Panc1 (cell line): ENCODE measurements at regions not wholly inside any gene's neighbourhood (a gene's known extent, or its start where the extent isn't known, plus 50 kb on each side); places are given as distances from the start of the nearest gene placed in this dataset.

Experiments used
- ATAC-seq: fragments of 200-7000 bp; cut with Tn5 transposase; 2 replicates; pipeline ENCODE4 v1.9.1; 2020; ENCODE audit warnings: mild to moderate bottlenecking, moderate library complexity
- BruUV-seq: library from RNA; stranded (reverse); fragments of 400-500 nt; replicated peaks from 2 replicates; lab custom pipeline; 2021; lab: Mats Ljungman, UMichigan
- CTCF ChIA-PET: fragments of 300-600 bp; sonication (Branson Sonifier 250); formaldehyde crosslinking; loops from one replicate; lab custom pipeline; 2022; ENCODE audit warnings: antibody characterized with exemption; lab: Charles Lee
- POLR2A ChIA-PET: fragments of 300-600 bp; sonication (Branson Sonifier 250); formaldehyde crosslinking; loops from one replicate; lab custom pipeline; 2022; ENCODE audit warnings: antibody characterized with exemption; lab: Charles Lee
- DNase-seq: peaks from one replicate; pipeline ENCODE4 v3.0.0-alpha.2; 2010; ENCODE audit warnings: low read depth, low spot score
- H3K27ac ChIP-seq: 2 replicates; pipeline ENCODE4 v1.5.1; 2011; ENCODE audit warnings: mild to moderate bottlenecking, low read length, inconsistent platforms
- H3K27me3 ChIP-seq: fragments of 200-500 bp; sonication (Bioruptor generic); 2 replicates; pipeline ENCODE4 v1.6.0; 2014; ENCODE audit warnings: low read length, inconsistent platforms; ENCODE audit not compliant: control insufficient read depth, insufficient read depth
- H3K36me3 ChIP-seq: fragments of 200-500 bp; sonication (Bioruptor generic); 2 replicates; pipeline ENCODE4 v1.5.1; 2014; ENCODE audit warnings: inconsistent platforms, mild to moderate bottlenecking, low read length, moderate library complexity; ENCODE audit not compliant: control insufficient read depth, insufficient read depth
- H3K4me1 ChIP-seq: 2 replicates; pipeline ENCODE4 v1.5.1; 2011; ENCODE audit warnings: inconsistent platforms, mild to moderate bottlenecking, low read length, moderate library complexity; ENCODE audit not compliant: control insufficient read depth, insufficient read depth
- H3K4me3 ChIP-seq, 2 experiments: 2 replicates each; pipeline ENCODE4 v1.5.1; 2011 to 2012; ENCODE audit warnings: low read depth in 2 of 2, low read length in 2 of 2, mild to moderate bottlenecking in 2 of 2, inconsistent platforms in 1 of 2, moderate library complexity in 1 of 2
- H3K9me3 ChIP-seq: fragments of 200-500 bp; sonication (Bioruptor generic); 2 replicates; pipeline ENCODE4 v1.5.1; 2014; ENCODE audit warnings: low read depth, mild to moderate bottlenecking, inconsistent platforms, low read length, moderate library complexity; ENCODE audit not compliant: control insufficient read depth, insufficient read depth
- CTCF ChIP-seq: fragments of 450-650 bp; IDR thresholded peaks from 2 replicates; pipeline ENCODE4 v1.5.1; 2017; ENCODE audit warnings: mild to moderate bottlenecking
- POLR2AphosphoS5 ChIP-seq: IDR thresholded peaks from 2 replicates; pipeline ENCODE4 v1.6.1; 2012; ENCODE audit warnings: mild to moderate bottlenecking, low read depth, low read length, moderate library complexity
- REST ChIP-seq, 2 experiments: IDR thresholded peaks; 2 replicates each; pipeline ENCODE4 v1.6.1; 2011 to 2012; ENCODE audit warnings: low read depth in 2 of 2, control low read depth in 1 of 2, low read length in 1 of 2, mild to moderate bottlenecking in 1 of 2, moderate library complexity in 1 of 2; ENCODE audit not compliant: insufficient read depth in 1 of 2
- SIN3A ChIP-seq: IDR thresholded peaks from 2 replicates; pipeline ENCODE4 v1.6.1; 2012; ENCODE audit warnings: low read depth, mild to moderate bottlenecking, low read length, moderate library complexity, borderline replicate concordance; ENCODE audit not compliant: insufficient read depth
- TCF7L2 ChIP-seq: IDR thresholded peaks from 2 replicates; pipeline ENCODE4 v1.6.1; 2011; ENCODE audit warnings: mild to moderate bottlenecking, low read depth, low read length, inconsistent platforms
- in situ Hi-C: cut with HindIII; loops from 2 replicates; pipeline ENCODE4 v1.10.0; 2016; ENCODE audit warnings: low sequenced_read_pairs, low pct_unique_long_range_greater_than_20kb
- intact Hi-C: fragments of 100-400 bp; cut with micrococcal nuclease; formaldehyde crosslinking; loops from one replicate; pipeline ENCODE4 v1.10.0; 2022; ENCODE audit not compliant: unreplicated experiment

GRCh38 chr11:69243496-69244200 is 50.3 kb upstream of the MYEOV start:
- BruUV-seq: no TSS peak
- H3K27me3 ChIP-seq: no peaks in the 10 kb centered on the region
- no peak overlapping the region for H3K27ac ChIP-seq
- POLR2A ChIA-PET: no interaction called here
- DNase-seq (no peak), ATAC-seq (no peak)
- H3K4me3 ChIP-seq: no peak overlapping the region
- no peaks in the 10 kb centered on the region for H3K4me1 ChIP-seq
- intact Hi-C loops (no loop called here), in situ Hi-C loops (no loop called here)
- no peaks in the 10 kb centered on the region for H3K9me3 ChIP-seq
- CTCF ChIA-PET: no interaction called here
- H3K36me3 ChIP-seq: no peaks in the 10 kb centered on the region
- TF ChIP-seq REST (IDR thresholded peaks at IDR 0.05; ENCODE audit: insufficient read depth in 1 of 2, low read depth in 2 of 2, low read length in 1 of 2) (no peak), CTCF (no peak), TCF7L2 (no peak), SIN3A (no peak), POLR2AphosphoS5 (no peak)
